Effector memory CD4-positive, alpha-beta T cell (primary cell): ENCODE measurements at regions not wholly inside any gene's neighbourhood (a gene's known extent, or its start where the extent isn't known, plus 50 kb on each side); places are given as distances from the start of the nearest gene placed in this dataset.

Source experiments
- DNase-seq, 3 donors: peaks; one replicate each; pipeline ENCODE4 v3.0.0-alpha.2; 2020
- H3K27ac ChIP-seq: 2 replicates; pipeline ENCODE4 v1.7.0; 2013; ENCODE audit warnings: mild to moderate bottlenecking, low read length, moderate library complexity; ENCODE audit not compliant: insufficient read depth, poor library complexity, severe bottlenecking
- H3K27me3 ChIP-seq: replicated peaks from 2 replicates; pipeline ENCODE4 v1.7.0; 2013; ENCODE audit warnings: mild to moderate bottlenecking, low read length; ENCODE audit not compliant: insufficient read depth, control insufficient read depth, poor library complexity, severe bottlenecking
- H3K36me3 ChIP-seq: 2 replicates; pipeline ENCODE4 v1.7.0; 2013; ENCODE audit warnings: mild to moderate bottlenecking, low read length, moderate library complexity; ENCODE audit not compliant: control insufficient read depth, insufficient read depth
- H3K4me1 ChIP-seq: 2 replicates; pipeline ENCODE4 v1.7.0; 2013; ENCODE audit warnings: low read length, mild to moderate bottlenecking; ENCODE audit not compliant: control insufficient read depth, insufficient read depth, poor library complexity, severe bottlenecking
- H3K4me3 ChIP-seq: 2 replicates; pipeline ENCODE4 v1.7.0; 2013; ENCODE audit warnings: low read length, low read depth, mild to moderate bottlenecking; ENCODE audit not compliant: insufficient read depth, poor library complexity, severe bottlenecking
- H3K9me3 ChIP-seq: 2 replicates; pipeline ENCODE4 v1.7.0; 2013; ENCODE audit warnings: mild to moderate bottlenecking, low read length, moderate library complexity; ENCODE audit not compliant: control insufficient read depth

DNA sequence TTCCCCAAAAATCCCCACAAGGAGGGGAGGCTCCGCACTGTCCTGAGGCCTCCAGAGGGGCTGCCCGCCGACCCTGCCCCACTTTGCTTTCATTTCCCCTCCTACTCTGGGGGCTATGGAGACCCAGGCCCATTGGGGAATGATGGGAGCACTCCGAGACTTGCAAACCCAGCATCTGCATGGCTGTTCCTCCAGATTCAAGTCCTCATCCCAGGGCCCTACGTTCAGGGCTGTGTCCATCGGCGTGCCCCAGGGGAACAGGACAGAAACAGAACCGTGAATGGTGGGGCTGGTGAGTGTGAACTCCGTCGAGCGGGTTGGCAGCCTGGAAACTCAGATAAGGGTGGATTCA, 116.1 kb upstream of the HDAC4 start:
- H3K36me3 ChIP-seq: no peaks in the 10 kb centered on the region
- DNase-seq: no peak
- no peaks in the 10 kb centered on the region for H3K4me1 ChIP-seq
- no peaks in the 10 kb centered on the region for H3K9me3 ChIP-seq
- no peak overlapping the region for H3K4me3 ChIP-seq
- H3K27me3 ChIP-seq: no peaks in the 10 kb centered on the region
- no peak overlapping the region for H3K27ac ChIP-seq

DNA sequence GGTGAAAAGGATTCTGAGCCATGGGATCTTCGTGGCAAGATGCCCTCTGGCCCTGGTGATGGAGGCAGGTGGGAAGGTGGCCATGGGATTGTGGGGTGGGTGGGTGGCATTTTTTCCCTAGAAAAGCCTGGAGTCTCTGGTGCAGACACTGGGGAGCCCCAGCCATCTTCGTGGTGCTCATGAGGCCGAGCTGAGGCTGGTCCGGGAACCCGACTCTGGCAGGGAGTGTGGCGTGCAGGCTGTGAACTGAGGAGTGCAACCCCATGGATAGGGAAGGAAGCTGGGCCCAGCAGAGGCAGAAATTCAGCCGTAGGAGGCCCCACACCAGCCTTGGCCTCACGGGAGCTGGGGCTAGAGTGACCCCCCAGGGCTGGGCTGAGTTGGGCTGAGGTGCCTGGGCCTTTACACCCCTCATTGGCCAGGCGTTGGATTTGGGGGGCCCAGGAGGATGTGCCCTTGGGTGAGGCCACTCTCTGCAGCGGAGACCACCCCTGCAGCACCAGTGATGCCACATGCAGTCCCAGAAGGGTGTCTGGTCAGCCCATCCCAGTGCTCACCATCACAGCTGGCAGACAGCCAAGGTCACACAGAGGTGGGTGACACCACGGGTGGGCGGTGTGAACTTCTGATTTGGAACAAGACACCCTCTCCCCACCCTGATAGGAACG, 115.6 kb upstream of the HDAC4 start:
- H3K9me3 ChIP-seq: no peaks in the 10 kb centered on the region
- H3K36me3 ChIP-seq: no peaks in the 10 kb centered on the region
- H3K4me1 ChIP-seq: no peaks in the 10 kb centered on the region
- DNase-seq: no peak
- H3K4me3 ChIP-seq: no peak overlapping the region
- no peak overlapping the region for H3K27ac ChIP-seq
- H3K27me3 ChIP-seq: no peaks in the 10 kb centered on the region

DNA sequence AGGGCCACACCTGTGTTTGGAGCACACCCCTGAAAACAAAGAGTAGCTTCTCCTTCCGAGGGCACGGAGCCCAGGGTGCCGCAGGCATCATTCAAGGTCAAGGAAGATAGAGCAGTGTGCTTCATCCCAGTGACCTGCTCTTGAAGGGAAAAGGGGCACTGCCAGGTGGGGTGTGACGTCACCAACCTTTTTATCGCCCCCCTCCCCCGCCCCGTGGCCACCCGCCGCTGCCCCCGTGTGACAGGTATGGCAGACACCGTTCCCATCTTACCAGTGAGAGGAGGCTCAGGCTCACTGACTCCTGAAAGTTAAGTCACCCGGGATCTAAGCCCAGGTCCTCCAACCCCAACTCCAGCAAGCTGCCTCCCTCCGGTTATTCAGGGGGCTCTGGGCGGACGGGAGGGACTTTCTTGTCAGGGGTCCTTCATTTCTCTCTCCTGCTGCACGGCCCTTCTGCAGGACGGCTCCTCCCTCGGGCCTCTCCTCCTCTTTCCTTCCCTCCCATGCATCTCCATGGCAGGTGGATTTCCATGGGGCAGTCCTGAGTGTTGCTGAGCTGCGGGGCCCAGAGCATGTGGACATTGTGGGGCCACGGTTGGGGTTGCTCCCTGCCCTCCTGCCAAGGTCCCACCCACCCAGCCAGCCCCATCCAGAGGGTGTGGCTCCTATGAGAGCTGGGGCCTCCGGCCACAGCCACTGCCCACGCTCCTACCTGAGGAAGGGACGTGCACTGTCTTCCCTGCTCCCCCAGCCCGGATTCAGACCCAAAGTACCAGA, 114.1 kb upstream of the HDAC4 start:
- Histone ChIP-seq H3K27ac (no peak overlapping the region), H3K4me1 (no peaks in the 10 kb centered on the region), H3K27me3 (no peaks in the 10 kb centered on the region), H3K4me3 (no peak overlapping the region), H3K9me3 (no peaks in the 10 kb centered on the region), H3K36me3 (no peaks in the 10 kb centered on the region)
- no peak for DNase-seq

DNA sequence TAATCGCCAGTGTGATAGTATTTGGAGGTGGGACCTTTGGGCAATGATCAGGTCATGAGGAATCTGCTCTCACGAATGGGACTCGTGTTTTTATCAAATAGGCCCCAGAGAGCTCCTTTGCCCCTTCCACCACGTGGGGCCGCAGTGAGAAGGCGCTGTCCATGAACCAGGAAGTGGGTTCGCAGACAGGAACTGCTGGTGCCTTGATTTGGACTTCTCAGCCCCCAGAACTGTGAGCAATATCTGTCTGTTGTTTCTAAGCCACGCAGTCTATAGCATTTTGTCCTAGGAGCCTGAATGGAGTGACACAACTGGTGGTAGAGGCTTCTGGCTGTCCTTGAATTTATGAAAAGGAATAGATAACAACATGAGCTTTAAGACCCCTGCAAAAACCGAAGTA, 111.2 kb upstream of the HDAC4 start:
- Histone ChIP-seq H3K4me3 (no peak overlapping the region), H3K4me1 (no peaks in the 10 kb centered on the region), H3K9me3 (no peaks in the 10 kb centered on the region)

DNA sequence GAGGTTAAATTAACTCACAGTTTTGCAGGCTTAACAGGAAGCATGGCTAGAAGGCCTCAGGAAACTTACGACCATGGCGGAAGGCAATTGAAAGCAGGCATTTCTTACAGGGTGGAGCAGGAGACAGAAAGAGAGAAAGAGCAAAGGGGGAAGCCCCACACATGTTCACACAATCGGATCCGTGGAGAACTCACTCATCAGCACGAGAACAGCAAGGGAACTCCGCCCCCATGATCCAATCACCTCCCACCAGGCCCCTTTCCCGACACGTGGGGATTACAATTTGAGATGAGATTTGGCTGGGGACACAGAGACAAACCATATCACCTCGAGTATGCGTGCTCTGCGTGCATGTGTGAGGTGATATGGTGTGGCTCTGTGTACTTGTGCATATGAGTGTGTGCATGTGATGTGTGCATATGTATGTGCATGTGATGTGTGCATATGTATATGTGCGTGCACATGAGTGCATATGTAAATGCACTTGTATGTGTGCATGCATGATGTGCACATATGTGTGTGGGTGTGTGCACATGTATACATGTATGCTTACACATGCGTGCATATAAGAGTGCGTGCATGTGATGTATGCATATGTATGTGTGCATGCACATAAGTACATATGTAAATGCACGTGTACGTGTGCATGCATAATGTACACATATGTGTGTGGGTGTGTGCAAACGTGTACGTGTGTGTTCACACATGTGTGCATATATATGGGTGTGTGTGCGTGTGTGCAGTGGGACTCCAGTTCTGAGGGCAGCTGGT, 108.7 kb upstream of the HDAC4 start:
- Histone ChIP-seq H3K36me3 (no peaks in the 10 kb centered on the region), H3K4me3 (no peak overlapping the region), H3K27ac (no peak overlapping the region), H3K9me3 (no peaks in the 10 kb centered on the region), H3K27me3 (no peaks in the 10 kb centered on the region), H3K4me1 (no peaks in the 10 kb centered on the region)
- no peak for DNase-seq

More for the DNA sequence above, 111.2 kb upstream of the HDAC4 start:
- Histone ChIP-seq H3K27me3 (no peaks in the 10 kb centered on the region), H3K27ac (no peak overlapping the region), H3K36me3 (no peaks in the 10 kb centered on the region)
- DNase-seq: no peak

DNA sequence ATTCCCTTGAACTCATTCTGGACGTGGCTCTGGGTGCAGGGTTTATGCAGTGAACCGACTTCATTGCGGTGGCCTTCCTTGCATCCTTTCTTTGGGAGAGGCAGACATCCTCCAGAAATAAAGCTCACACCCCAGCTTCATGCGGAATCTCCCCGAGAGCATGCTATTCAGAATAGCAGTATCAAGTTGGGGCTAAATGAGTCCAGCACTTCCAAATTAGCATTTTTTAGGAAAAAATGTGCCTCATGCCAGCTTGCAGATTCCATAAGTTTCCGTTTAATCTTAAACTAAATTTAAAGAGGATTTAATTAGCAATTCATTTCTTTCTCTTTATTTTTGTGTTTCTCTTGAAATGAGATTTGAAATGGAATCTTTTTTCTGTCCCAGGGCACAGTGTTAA, 107.4 kb upstream of the HDAC4 start:
- no peaks in the 10 kb centered on the region for H3K27me3 ChIP-seq
- H3K9me3 ChIP-seq: no peaks in the 10 kb centered on the region
- no peak overlapping the region for H3K4me3 ChIP-seq
- H3K27ac ChIP-seq: no peak overlapping the region
- H3K36me3 ChIP-seq: no peaks in the 10 kb centered on the region
- no peaks in the 10 kb centered on the region for H3K4me1 ChIP-seq
- no peak for DNase-seq

DNA sequence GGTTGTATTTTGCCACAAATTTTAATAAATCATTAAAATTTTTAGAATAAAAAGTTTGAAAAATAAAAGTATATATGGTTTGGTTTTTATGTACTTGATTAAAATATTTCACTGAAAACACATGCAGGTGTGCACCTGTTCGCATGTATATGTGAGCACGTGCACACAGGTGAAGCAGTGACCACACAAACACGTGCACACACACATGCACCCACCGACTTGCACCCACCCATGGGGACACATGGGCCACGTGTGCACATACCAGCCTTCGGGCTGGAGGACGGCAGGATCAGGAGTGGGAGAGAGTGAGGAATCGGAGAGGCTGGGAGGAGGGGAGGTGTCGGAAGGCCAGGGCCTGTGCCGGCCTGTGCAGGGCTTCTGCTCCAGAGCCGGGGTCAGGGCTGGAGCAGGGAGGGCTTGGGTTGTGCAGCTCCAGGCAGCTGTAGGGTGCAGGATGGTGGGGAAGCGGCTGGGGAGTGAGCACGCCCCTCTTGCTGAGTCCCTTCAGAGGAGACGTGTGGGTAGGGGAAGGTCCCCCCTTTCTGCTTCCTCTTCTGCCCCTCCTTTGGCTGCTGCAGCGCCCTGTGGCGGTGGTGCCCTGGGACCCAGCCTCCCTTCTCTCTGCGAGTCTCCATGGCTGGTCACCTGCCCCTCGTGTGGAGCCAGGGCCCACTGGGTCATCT, 106.9 kb upstream of the HDAC4 start:
- Histone ChIP-seq H3K36me3 (no peaks in the 10 kb centered on the region), H3K9me3 (no peaks in the 10 kb centered on the region), H3K27me3 (no peaks in the 10 kb centered on the region), H3K4me3 (no peak overlapping the region), H3K4me1 (no peaks in the 10 kb centered on the region), H3K27ac (no peak overlapping the region)
- DNase-seq: no peak

DNA sequence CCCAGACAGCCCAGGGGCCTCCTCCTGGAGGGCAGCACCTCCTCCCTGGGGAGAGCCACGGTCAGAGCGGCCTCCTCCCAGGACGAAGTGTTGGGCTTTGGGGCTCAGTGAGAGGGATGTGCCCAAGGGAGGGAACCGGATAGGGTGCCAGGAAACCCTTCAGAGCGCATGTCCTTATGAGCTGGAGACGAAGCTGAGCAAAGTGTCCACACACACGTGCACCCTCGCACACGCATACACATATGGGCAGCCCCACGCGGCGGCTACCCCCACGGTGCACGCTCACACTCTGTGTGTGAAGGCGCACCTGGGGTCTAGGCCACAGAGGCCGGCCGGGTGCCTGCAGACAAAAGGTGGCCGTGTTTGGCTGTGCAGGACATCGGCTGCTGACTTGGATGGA, 106.1 kb upstream of the HDAC4 start:
- H3K36me3 ChIP-seq: no peaks in the 10 kb centered on the region
- no peak overlapping the region for H3K27ac ChIP-seq
- no peak overlapping the region for H3K4me3 ChIP-seq
- H3K27me3 ChIP-seq: no peaks in the 10 kb centered on the region
- no peak for DNase-seq
- H3K9me3 ChIP-seq: no peaks in the 10 kb centered on the region
- no peaks in the 10 kb centered on the region for H3K4me1 ChIP-seq

DNA sequence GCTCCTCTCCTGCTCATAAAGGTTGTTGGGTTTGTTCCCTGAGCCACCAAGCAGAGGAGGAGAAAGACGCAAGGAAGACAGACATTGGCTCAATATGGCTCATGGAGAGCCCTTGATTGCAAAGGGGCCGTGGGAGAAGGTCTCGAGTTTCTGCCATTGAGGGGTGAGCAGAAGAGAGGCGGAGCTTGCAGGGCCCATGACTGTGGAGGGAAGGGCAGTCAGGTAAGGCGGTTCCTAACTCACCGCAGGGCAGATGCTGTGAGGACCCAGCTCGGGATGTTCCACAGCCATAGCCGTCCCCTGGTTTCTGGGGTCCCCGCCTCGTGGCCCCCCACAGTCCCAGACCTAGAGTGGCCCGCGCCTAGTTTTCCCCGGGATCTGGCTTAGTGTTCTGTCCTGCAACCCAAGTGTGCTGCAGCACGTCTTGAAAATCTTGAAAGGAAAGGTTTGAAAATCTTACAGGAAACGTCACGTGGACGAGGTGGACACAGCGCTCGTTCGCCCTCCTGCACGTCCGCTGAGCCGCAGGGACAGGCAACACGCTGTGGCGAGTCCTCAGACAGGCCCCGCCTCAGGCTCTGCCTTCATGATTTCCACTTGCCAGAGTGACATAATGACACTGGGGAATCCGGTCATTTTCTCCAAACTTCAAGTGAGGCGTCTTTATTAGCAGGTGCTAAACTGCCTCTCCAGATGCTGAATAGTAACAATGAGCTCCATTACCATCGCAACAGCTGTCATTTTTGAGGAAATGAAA, 105.5 kb upstream of the HDAC4 start:
- no peaks in the 10 kb centered on the region for H3K9me3 ChIP-seq
- no peaks in the 10 kb centered on the region for H3K27me3 ChIP-seq
- no peak overlapping the region for H3K27ac ChIP-seq
- no peak overlapping the region for H3K4me3 ChIP-seq
- H3K36me3 ChIP-seq: no peaks in the 10 kb centered on the region
- no peak for DNase-seq
- H3K4me1 ChIP-seq: no peaks in the 10 kb centered on the region
